SU-DHL-6 (cell line): ENCODE measurements at regions not wholly inside any gene's neighbourhood (a gene's known extent, or its start where the extent isn't known, plus 50 kb on each side); places are given as distances from the start of the nearest gene placed in this dataset.

Experiments used
- H2AFZ ChIP-seq: fragments of 200-600 bp; sonication (generic); 2 replicates; pipeline ENCODE4 v1.6.1; 2014; ENCODE audit warnings: low read depth, mild to moderate bottlenecking, moderate library complexity, mixed read lengths, antibody characterized with exemption, low read length; ENCODE audit not compliant: severe bottlenecking
- H3F3A ChIP-seq: fragments of 200-600 bp; shearing (Covaris generic); 2 replicates; pipeline ENCODE4 v1.6.0; 2016; ENCODE audit warnings: antibody characterized with exemption, mild to moderate bottlenecking; ENCODE audit not compliant: insufficient read depth
- H3K27ac ChIP-seq: fragments of 200-600 bp; sonication (generic); 2 replicates; pipeline ENCODE4 v1.5.1; 2016; ENCODE audit warnings: low read depth, mild to moderate bottlenecking, low read length, moderate library complexity, mixed read lengths
- H3K27me3 ChIP-seq: fragments of 200-600 bp; sonication (generic), shearing (Covaris generic); 2 replicates; pipeline ENCODE4 v1.6.0; 2014; ENCODE audit warnings: mild to moderate bottlenecking, low read length
- H3K36me3 ChIP-seq: fragments of 200-600 bp; sonication (generic); 2 replicates; pipeline ENCODE4 v1.6.1; 2014; ENCODE audit warnings: mild to moderate bottlenecking, low read length, mixed read lengths
- H3K4me2 ChIP-seq: fragments of 300-600, 200-600 bp; shearing (Covaris generic), sonication (generic); 2 replicates; pipeline ENCODE4 v1.6.0; 2014; ENCODE audit warnings: low read length, low read depth, mild to moderate bottlenecking; ENCODE audit not compliant: poor library complexity, severe bottlenecking
- H3K4me3 ChIP-seq: fragments of 200-600 bp; sonication (generic); 2 replicates; pipeline ENCODE4 v1.5.1; 2014; ENCODE audit warnings: antibody characterized with exemption, low read length, mild to moderate bottlenecking, mixed read lengths; ENCODE audit not compliant: insufficient read depth, poor library complexity, severe bottlenecking
- H3K79me2 ChIP-seq: fragments of 200-600 bp; sonication (generic); 2 replicates; pipeline ENCODE4 v1.6.1; 2014; ENCODE audit warnings: mild to moderate bottlenecking, low read length, moderate library complexity; ENCODE audit not compliant: insufficient read depth
- H3K9ac ChIP-seq: fragments of 200-600 bp; sonication (generic); 2 replicates; pipeline ENCODE4 v1.7.0; 2014; ENCODE audit warnings: mild to moderate bottlenecking, low read length
- H3K9me2 ChIP-seq: fragments of 200-600 bp; sonication (generic); replicated peaks from 2 replicates; pipeline ENCODE4 v1.6.1; 2014; ENCODE audit warnings: low read length; ENCODE audit not compliant: insufficient read depth
- H3K9me3 ChIP-seq: fragments of 200-600 bp; sonication (generic); 2 replicates; pipeline ENCODE4 v1.6.1; 2014; ENCODE audit warnings: low read length, mixed read lengths; ENCODE audit not compliant: insufficient read depth
- H4K20me1 ChIP-seq: fragments of 200-600 bp; sonication (generic); 2 replicates; pipeline ENCODE4 v1.6.1; 2014; ENCODE audit warnings: low read depth, mild to moderate bottlenecking, antibody characterized with exemption, low read length, moderate library complexity, mixed read lengths
- EZH2phosphoT487 ChIP-seq: fragments of 200-600 bp; sonication (generic), shearing (Covaris generic); conservative IDR thresholded peaks from 2 replicates; pipeline ENCODE4 v1.6.1; 2018; ENCODE audit warnings: mild to moderate bottlenecking, antibody characterized with exemption, low read length, moderate library complexity, mixed read lengths
- TF ChIP-seq, protein P1 (sequence below): fragments of 200-600 bp; sonication (generic); IDR thresholded peaks from one replicate; pipeline ENCODE4 v1.5.1; 2017; ENCODE audit warnings: antibody characterized with exemption, mild to moderate bottlenecking, low read length, moderate library complexity; ENCODE audit not compliant: insufficient read depth, poor library complexity, severe bottlenecking

DNA sequence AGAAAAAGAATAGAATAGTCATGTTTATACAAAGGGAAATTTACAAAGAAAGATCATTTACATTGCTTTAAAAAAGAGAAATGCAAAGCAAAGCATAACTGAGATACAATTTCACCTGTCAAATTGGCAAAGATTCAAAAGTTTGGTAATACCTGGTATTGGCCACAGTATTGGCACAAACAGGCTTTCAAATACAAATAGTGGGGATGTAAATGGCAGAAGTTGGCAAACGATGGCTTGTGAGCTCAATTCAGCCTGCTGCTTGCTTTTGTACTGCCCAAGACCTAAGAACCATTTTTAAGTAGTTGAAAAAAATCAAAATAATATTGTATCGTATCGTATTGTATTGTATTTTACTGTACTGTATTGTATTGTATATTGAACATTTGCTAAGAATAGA is 194.5 kb upstream of the JAG1 start:
- no peaks in the 10 kb centered on the region for H3K36me3 ChIP-seq
- H3F3A ChIP-seq, result no peaks in the 10 kb centered on the region
- no peaks in the 10 kb centered on the region for H4K20me1 ChIP-seq
- H3K27me3 ChIP-seq, result no peaks in the 10 kb centered on the region
- no peak overlapping the region for H3K9ac ChIP-seq
- no peak overlapping the region for H3K4me2 ChIP-seq
- H2AFZ ChIP-seq, result no peak overlapping the region
- H3K79me2 ChIP-seq, result no peaks in the 10 kb centered on the region
- no peaks in the 10 kb centered on the region for H3K9me2 ChIP-seq
- TF ChIP-seq, protein P1, sequence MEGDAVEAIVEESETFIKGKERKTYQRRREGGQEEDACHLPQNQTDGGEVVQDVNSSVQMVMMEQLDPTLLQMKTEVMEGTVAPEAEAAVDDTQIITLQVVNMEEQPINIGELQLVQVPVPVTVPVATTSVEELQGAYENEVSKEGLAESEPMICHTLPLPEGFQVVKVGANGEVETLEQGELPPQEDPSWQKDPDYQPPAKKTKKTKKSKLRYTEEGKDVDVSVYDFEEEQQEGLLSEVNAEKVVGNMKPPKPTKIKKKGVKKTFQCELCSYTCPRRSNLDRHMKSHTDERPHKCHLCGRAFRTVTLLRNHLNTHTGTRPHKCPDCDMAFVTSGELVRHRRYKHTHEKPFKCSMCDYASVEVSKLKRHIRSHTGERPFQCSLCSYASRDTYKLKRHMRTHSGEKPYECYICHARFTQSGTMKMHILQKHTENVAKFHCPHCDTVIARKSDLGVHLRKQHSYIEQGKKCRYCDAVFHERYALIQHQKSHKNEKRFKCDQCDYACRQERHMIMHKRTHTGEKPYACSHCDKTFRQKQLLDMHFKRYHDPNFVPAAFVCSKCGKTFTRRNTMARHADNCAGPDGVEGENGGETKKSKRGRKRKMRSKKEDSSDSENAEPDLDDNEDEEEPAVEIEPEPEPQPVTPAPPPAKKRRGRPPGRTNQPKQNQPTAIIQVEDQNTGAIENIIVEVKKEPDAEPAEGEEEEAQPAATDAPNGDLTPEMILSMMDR, result no peak
- no peak for TF ChIP-seq EZH2phosphoT487
- no peak overlapping the region for H3K27ac ChIP-seq
- H3K4me3 ChIP-seq, result no peak overlapping the region
- H3K9me3 ChIP-seq, result no peaks in the 10 kb centered on the region

GRCh38 chr20:10873026-10873425 is 199.2 kb upstream of the JAG1 start:
- Histone ChIP-seq H3K9me2 (no peaks in the 10 kb centered on the region), H3K4me2 (no peak overlapping the region), H3F3A (no peaks in the 10 kb centered on the region), H2AFZ (no peak overlapping the region), H3K27me3 (no peaks in the 10 kb centered on the region), H3K4me3 (no peak overlapping the region), H3K27ac (no peak overlapping the region), H3K79me2 (no peaks in the 10 kb centered on the region), H4K20me1 (no peaks in the 10 kb centered on the region), H3K36me3 (no peaks in the 10 kb centered on the region), H3K9ac (no peak overlapping the region), H3K9me3 (no peaks in the 10 kb centered on the region)
- no peak for TF ChIP-seq EZH2phosphoT487
- TF ChIP-seq, protein P1, result no peak

- H3K9me3 ChIP-seq, result no peaks in the 10 kb centered on the region
- H3K79me2 ChIP-seq, result no peaks in the 10 kb centered on the region
- no peak overlapping the region for H3K27ac ChIP-seq
- no peak overlapping the region for H3K4me2 ChIP-seq
- no peaks in the 10 kb centered on the region for H3K36me3 ChIP-seq
- H3K4me3 ChIP-seq, result no peak overlapping the region
- no peaks in the 10 kb centered on the region for H4K20me1 ChIP-seq
- no peak overlapping the region for H2AFZ ChIP-seq
- no peak overlapping the region for H3K9ac ChIP-seq
- no peaks in the 10 kb centered on the region for H3F3A ChIP-seq
- no peaks in the 10 kb centered on the region for H3K9me2 ChIP-seq
- no peak for TF ChIP-seq EZH2phosphoT487
- TF ChIP-seq, protein P1, result no peak
- H3K27me3 ChIP-seq, result no peaks in the 10 kb centered on the region
Observed at GRCh38 chr20:10875653-10876052, 201.9 kb upstream of the JAG1 start.

DNA sequence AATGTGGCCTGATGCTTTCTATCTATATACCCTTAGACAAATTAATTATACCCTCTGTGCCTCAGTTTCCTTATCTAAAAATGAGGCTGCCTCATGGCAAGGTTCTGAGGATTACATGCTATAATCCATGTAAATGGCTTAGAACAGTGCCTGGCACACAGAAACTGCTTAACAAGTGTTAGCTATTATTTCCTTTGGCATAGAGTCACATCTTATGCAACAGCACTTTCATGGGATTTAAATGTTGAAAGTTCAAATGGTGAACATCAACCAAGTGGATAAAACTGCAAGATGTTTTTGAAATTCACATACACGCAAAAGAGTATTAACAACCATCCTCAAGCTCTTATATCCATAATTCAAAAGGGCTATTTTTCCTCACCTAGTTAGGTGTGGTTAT is 202.8 kb upstream of the JAG1 start:
- no peaks in the 10 kb centered on the region for H3K9me3 ChIP-seq
- H3K4me2 ChIP-seq, result no peak overlapping the region
- no peak overlapping the region for H3K9ac ChIP-seq
- no peaks in the 10 kb centered on the region for H4K20me1 ChIP-seq
- H3K4me3 ChIP-seq, result no peak overlapping the region
- H3K36me3 ChIP-seq, result no peaks in the 10 kb centered on the region
- TF ChIP-seq, protein P1, result no peak
- TF ChIP-seq EZH2phosphoT487, result no peak
- H3K27ac ChIP-seq, result no peak overlapping the region
- no peak overlapping the region for H2AFZ ChIP-seq
- H3K79me2 ChIP-seq, result no peaks in the 10 kb centered on the region
- no peaks in the 10 kb centered on the region for H3K9me2 ChIP-seq
- H3F3A ChIP-seq, result no peaks in the 10 kb centered on the region
- no peaks in the 10 kb centered on the region for H3K27me3 ChIP-seq
